ENCODE measurements at regions not wholly inside any gene's neighbourhood (a gene's known extent, or its start where the extent isn't known, plus 50 kb on each side); places are given as distances from the start of the nearest gene placed in this dataset.

GRCh38 chr2:172200495-172201085 lies 97.9 kb upstream of the DLX2 start:
- no peaks in the 10 kb centered on the region for H3K27me3 ChIP-seq (ENCODE audit: control insufficient read depth, insufficient read depth, low read length)

DNA sequence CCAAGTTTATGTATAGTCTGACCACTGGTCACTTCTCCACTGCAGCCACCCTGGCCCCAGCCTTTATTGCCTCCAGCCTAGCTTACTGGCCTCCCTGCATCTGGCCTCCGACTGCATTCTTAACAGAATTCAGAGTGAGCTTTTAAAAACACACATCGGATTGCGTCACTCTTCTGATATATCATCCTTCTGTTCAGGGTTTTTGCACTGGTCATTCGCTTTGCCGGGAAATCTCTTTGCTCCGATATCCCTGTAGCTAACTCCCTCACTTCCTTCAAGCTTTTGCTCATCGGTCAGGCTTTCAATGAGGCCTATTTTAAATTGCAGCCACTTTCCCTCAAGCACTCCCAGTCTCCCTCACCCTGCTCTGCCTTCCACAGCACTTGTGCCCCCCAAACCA lies 101.6 kb upstream of the DLX2 start:
- TF ChIP-seq TCF7L2 (IDR thresholded peaks at IDR 0.05; ENCODE audit: low read depth, low read length) (no peak), SIN3A (IDR thresholded peaks at IDR 0.05; ENCODE audit: borderline replicate concordance, insufficient read depth, low read depth, low read length) (no peak), CTCF (IDR thresholded peaks at IDR 0.05) (no peak), REST (IDR thresholded peaks at IDR 0.05; ENCODE audit: insufficient read depth in 1 of 2, low read depth in 2 of 2, low read length in 1 of 2) (no peak), POLR2AphosphoS5 (IDR thresholded peaks at IDR 0.05; ENCODE audit: low read depth, low read length) (no peak)
- Histone ChIP-seq H3K9me3 (ENCODE audit: control insufficient read depth, insufficient read depth, low read depth, low read length) (peaks cover 8% of the 10 kb centered on the region; the same call in 1 of the 2 replicates), H3K27me3 (ENCODE audit: control insufficient read depth, insufficient read depth, low read length) (no peaks in the 10 kb centered on the region), H3K27ac (ENCODE audit: low read length) (no peak overlapping the region), H3K4me3 (ENCODE audit: low read depth in 2 of 2, low read length in 2 of 2) (no peak overlapping the region), H3K4me1 (ENCODE audit: control insufficient read depth, insufficient read depth, low read length) (no peaks in the 10 kb centered on the region), H3K36me3 (ENCODE audit: control insufficient read depth, insufficient read depth, low read length) (no peaks in the 10 kb centered on the region)
- intact Hi-C loops (cut with micrococcal nuclease; ENCODE audit: unreplicated experiment) (loop anchor here (10.0 kb wide), 1 partner anchor 260 kb away; no protein-coding TSS in a partner anchor), in situ Hi-C loops (cut with HindIII; ENCODE audit: low pct_unique_long_range_greater_than_20kb, low sequenced_read_pairs) (no loop called here)
- POLR2A ChIA-PET = no interaction called here
- ATAC-seq (no peak), DNase-seq (ENCODE audit: low read depth, low spot score) (no peak)
- CTCF ChIA-PET = no interaction called here
- BruUV-seq (replicated peaks) = no TSS peak

More at GRCh38 chr2:172200495-172201085, 97.9 kb upstream of the DLX2 start:
- TF ChIP-seq TCF7L2 (IDR thresholded peaks at IDR 0.05; ENCODE audit: low read depth, low read length) = no peak
- TF ChIP-seq CTCF (IDR thresholded peaks at IDR 0.05) = peak; percentile 61; the same call in 1 of the 2 replicates
- H3K4me1 ChIP-seq (ENCODE audit: control insufficient read depth, insufficient read depth, low read length) = no peaks in the 10 kb centered on the region
- no peaks in the 10 kb centered on the region for H3K36me3 ChIP-seq (ENCODE audit: control insufficient read depth, insufficient read depth, low read length)
- intact Hi-C loops (cut with micrococcal nuclease; ENCODE audit: unreplicated experiment) (loop anchor here (10.0 kb wide), 1 partner anchor 264 kb away; no protein-coding TSS in a partner anchor), in situ Hi-C loops (cut with HindIII; ENCODE audit: low pct_unique_long_range_greater_than_20kb, low sequenced_read_pairs) (no loop called here)
- ATAC-seq = no peak
- H3K9me3 ChIP-seq (ENCODE audit: control insufficient read depth, insufficient read depth, low read depth, low read length) = peaks cover 8% of the 10 kb centered on the region; the same call in 1 of the 2 replicates
- ChIA-PET CTCF (interaction anchor here (1.3 kb wide), 1 partner anchor 260 kb away, joined by 3 read pairs; no protein-coding TSS in a partner anchor), POLR2A (interaction anchor here (0.6 kb wide), 1 partner anchor 15 kb away, joined by 3 read pairs; no protein-coding TSS in a partner anchor)
- H3K4me3 ChIP-seq (ENCODE audit: low read depth in 2 of 2, low read length in 2 of 2) = no peak overlapping the region
- DNase-seq (ENCODE audit: low read depth, low spot score) = peak; percentile 13
- H3K27ac ChIP-seq (ENCODE audit: low read length) = no peak overlapping the region
- no TSS peak for BruUV-seq (replicated peaks)

Data from Panc1 (cell line).